Mesothelial cell of epicardium (in vitro differentiated cells): ENCODE measurements at regions not wholly inside any gene's neighbourhood (a gene's known extent, or its start where the extent isn't known, plus 50 kb on each side); places are given as distances from the start of the nearest gene placed in this dataset.

Experiments used
- DNase-seq, 2 experiments: peaks; one replicate each; pipeline ENCODE4 v3.0.0; 2021; ENCODE audit warnings: low spot score in 2 of 2; ENCODE audit not compliant: unreplicated experiment in 2 of 2
- H3K27ac Mint-ChIP-seq: 2 replicates; pipeline ENCODE4 v1.8.0; 2021; ENCODE audit warnings: mixed read lengths
- H3K27me3 Mint-ChIP-seq: 2 replicates; pipeline ENCODE4 v1.8.0; 2021; ENCODE audit warnings: low read depth, mixed read lengths
- H3K36me3 Mint-ChIP-seq: 2 replicates; pipeline ENCODE4 v1.8.0; 2021; ENCODE audit warnings: mixed read lengths
- H3K4me1 Mint-ChIP-seq: 2 replicates; pipeline ENCODE4 v1.8.0; 2021; ENCODE audit warnings: mixed read lengths
- H3K4me3 Mint-ChIP-seq: 2 replicates; pipeline ENCODE4 v1.8.0; 2021; ENCODE audit warnings: mild to moderate bottlenecking, moderate library complexity, mixed read lengths
- H3K9me3 Mint-ChIP-seq: 2 replicates; pipeline ENCODE4 v1.8.0; 2021; ENCODE audit warnings: mixed read lengths
- TF ChIP-seq, protein P1 (sequence below): fragments of 200-600 bp; sonication (generic); IDR thresholded peaks from one replicate; pipeline ENCODE4 v1.5.0; 2021; ENCODE audit warnings: antibody characterized with exemption; ENCODE audit not compliant: unreplicated experiment

DNA sequence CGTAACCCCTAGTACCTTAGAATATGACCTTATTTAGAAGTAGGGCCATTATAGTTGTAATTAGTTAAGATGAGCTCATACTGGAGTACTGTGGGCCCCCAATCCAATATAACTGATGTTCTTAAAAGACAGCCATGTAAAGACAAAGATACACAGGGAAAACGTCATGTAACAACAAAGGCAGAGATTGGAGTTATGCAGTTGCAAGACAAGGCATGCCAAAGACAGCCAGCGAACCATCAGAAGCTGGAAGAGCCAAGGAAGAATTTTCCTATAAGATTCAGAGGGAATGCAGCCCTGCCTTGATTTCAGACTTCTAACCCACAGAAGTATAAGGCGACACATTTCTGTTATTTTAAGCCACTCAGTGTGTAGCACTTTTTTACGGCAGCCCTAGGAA is 55.9 kb upstream of the TLK1 start:
- TF ChIP-seq, protein P1, sequence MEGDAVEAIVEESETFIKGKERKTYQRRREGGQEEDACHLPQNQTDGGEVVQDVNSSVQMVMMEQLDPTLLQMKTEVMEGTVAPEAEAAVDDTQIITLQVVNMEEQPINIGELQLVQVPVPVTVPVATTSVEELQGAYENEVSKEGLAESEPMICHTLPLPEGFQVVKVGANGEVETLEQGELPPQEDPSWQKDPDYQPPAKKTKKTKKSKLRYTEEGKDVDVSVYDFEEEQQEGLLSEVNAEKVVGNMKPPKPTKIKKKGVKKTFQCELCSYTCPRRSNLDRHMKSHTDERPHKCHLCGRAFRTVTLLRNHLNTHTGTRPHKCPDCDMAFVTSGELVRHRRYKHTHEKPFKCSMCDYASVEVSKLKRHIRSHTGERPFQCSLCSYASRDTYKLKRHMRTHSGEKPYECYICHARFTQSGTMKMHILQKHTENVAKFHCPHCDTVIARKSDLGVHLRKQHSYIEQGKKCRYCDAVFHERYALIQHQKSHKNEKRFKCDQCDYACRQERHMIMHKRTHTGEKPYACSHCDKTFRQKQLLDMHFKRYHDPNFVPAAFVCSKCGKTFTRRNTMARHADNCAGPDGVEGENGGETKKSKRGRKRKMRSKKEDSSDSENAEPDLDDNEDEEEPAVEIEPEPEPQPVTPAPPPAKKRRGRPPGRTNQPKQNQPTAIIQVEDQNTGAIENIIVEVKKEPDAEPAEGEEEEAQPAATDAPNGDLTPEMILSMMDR: no peak
- no peak for DNase-seq
- Mint-ChIP-seq H3K27ac (peak overlapping the region; percentile 35), H3K4me1 (peaks cover 18% of the 10 kb centered on the region), H3K27me3 (no peaks in the 10 kb centered on the region), H3K4me3 (no peak overlapping the region), H3K36me3 (no peaks in the 10 kb centered on the region), H3K9me3 (peaks cover 17% of the 10 kb centered on the region)

DNA sequence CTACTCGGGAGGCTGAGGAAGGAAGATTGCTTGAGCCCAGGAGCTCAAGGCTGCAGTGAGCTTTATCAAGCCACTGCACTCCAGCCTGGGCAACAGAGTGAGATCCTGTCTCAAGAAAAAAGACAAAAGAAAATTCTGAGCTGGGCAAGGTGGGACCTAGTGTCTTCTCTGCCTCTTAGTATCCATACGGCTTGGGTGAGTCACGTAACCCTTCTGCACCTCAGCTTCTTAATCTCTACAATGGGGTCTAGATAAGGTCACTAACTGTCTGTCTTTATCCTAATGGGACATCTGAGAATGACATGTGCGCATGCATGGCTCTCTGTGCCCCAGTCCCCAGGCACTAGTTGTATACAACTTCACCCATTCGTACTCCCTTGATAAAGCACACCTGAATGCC is 53.4 kb upstream of the TLK1 start:
- Mint-ChIP-seq H3K27me3 (no peaks in the 10 kb centered on the region), H3K36me3 (no peaks in the 10 kb centered on the region), H3K4me1 (peaks cover 25% of the 10 kb centered on the region), H3K9me3 (peaks cover 14% of the 10 kb centered on the region), H3K4me3 (no peak overlapping the region), H3K27ac (no peak overlapping the region)
- no peak for DNase-seq
- TF ChIP-seq, protein P1: no peak

DNA sequence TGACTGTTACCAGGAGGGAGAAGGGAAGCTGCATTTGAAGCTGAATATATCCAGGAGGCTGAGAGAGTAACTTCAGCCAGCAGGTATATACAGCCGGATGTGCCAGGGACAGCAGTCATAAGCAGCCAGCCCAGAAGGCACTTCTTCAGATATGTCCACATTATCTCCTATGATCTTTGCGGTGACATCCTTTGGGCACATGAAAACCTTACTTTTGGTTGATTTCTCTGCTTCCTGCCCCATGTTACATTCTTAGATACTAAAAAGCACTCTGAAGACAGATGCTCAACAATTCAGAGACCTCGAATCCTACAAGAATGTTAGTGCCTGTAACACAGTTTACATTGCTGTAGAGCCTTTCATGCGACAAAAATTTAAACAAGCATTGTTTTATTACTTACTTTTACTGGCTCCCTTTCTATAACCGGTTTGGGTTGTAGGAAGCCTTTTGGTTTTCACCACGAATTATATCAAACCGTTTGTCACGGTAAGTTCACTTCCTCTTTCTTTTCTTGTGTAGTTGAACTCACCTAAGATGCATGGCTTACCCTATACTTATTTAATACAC is 50.3 kb upstream of the TLK1 start:
- Mint-ChIP-seq H3K36me3 (no peaks in the 10 kb centered on the region), H3K4me1 (peaks cover 26% of the 10 kb centered on the region), H3K27ac (no peak overlapping the region), H3K9me3 (peaks cover 10% of the 10 kb centered on the region), H3K4me3 (no peak overlapping the region), H3K27me3 (no peaks in the 10 kb centered on the region)
- TF ChIP-seq, protein P1: no peak
- DNase-seq: no peak
